HG03442 (cell line): ENCODE measurements at regions not wholly inside any gene's neighbourhood (a gene's known extent, or its start where the extent isn't known, plus 50 kb on each side); places are given as distances from the start of the nearest gene placed in this dataset.
"Not testable (repeated sequence)": the region's sequence is repeated elsewhere in the genome, so short reads cannot be mapped to it uniquely, and the experiment has no call there.

Experiments
- ATAC-seq: cut with Tn5 transposase; IDR thresholded peaks from one replicate; pipeline ENCODE4 v1.9.1; 2021; ENCODE audit warnings: mild to moderate bottlenecking, moderate library complexity; ENCODE audit not compliant: unreplicated experiment

- ATAC-seq: no peak
Measured at GRCh38 chr3:24683633-24684384, 189.2 kb upstream of the THRB start.

- ATAC-seq: no peak
Measured at GRCh38 chr3:24684506-24685023, 189.9 kb upstream of the THRB start.

- ATAC-seq: peak; percentile 73
Measured at GRCh38 chr3:24686808-24687207, 192.2 kb upstream of the THRB start.

- ATAC-seq: no peak
Measured at GRCh38 chr3:24687671-24688070, 193.0 kb upstream of the THRB start.

- no peak for ATAC-seq
Measured at GRCh38 chr3:24688446-24689148, 193.9 kb upstream of the THRB start.

GRCh38 chr3:24689353-24689752 lies 194.7 kb upstream of the THRB start:
- ATAC-seq: no peak

- ATAC-seq: no peak
Measured at GRCh38 chr3:24690777-24691176, 196.1 kb upstream of the THRB start.

GRCh38 chr3:24699078-24699477 lies 204.4 kb upstream of the THRB start:
- ATAC-seq: not testable (repeated sequence)

- no peak for ATAC-seq
Measured at GRCh38 chr3:24704496-24704895, 209.8 kb upstream of the THRB start.

- no peak for ATAC-seq
Measured at GRCh38 chr3:24707936-24708335, 213.3 kb upstream of the THRB start.

- ATAC-seq: no peak
Measured at GRCh38 chr3:24709956-24710355, 215.3 kb upstream of the THRB start.

GRCh38 chr3:24713516-24713915 lies 218.9 kb upstream of the THRB start:
- no peak for ATAC-seq

GRCh38 chr3:24714436-24714835 lies 219.8 kb upstream of the THRB start:
- ATAC-seq: no peak

- no peak for ATAC-seq
Measured at GRCh38 chr3:24715171-24715792, 220.6 kb upstream of the THRB start.

GRCh38 chr3:24722087-24722486 lies 227.4 kb upstream of the THRB start:
- ATAC-seq: no peak

GRCh38 chr3:24725514-24726255 lies 231.0 kb upstream of the THRB start:
- ATAC-seq: no peak

GRCh38 chr3:24726423-24726822 lies 231.8 kb upstream of the THRB start:
- no peak for ATAC-seq

GRCh38 chr3:24730173-24730572 lies 235.5 kb upstream of the THRB start:
- ATAC-seq: no peak

GRCh38 chr3:24734019-24734418 lies 239.4 kb upstream of the THRB start:
- ATAC-seq: no peak

- ATAC-seq: no peak
Measured at GRCh38 chr3:24736701-24737100, 242.1 kb upstream of the THRB start.

- no peak for ATAC-seq
Measured at GRCh38 chr3:24740326-24740725, 245.7 kb upstream of the THRB start.
